K562 (cell line): ENCODE measurements at regions not wholly inside any gene's neighbourhood (a gene's known extent, or its start where the extent isn't known, plus 50 kb on each side); places are given as distances from the start of the nearest gene placed in this dataset.

ENCODE experiments used
- ATAC-seq: fragments of 200-7000 bp; cut with Tn5 transposase; 3 replicates; pipeline ENCODE4 v1.9.1; 2020; ENCODE audit warnings: moderate library complexity
- BruUV-seq: library from RNA; stranded (reverse); fragments of 400-500 nt; replicated peaks from 2 replicates; lab custom pipeline; 2021; lab: Mats Ljungman, UMichigan
- CTCF ChIA-PET: fragments of 300-600 bp; formaldehyde crosslinking; extraction: SDS; loops from one replicate; lab custom pipeline; 2021; ENCODE audit warnings: low intra/inter-chr PET ratio; lab: Yijun Ruan, JAX
- POLR2A ChIA-PET: fragments of 300-600, 350-650 bp; sonication (Branson Sonifier 250); formaldehyde crosslinking; extraction: SDS; loops from one replicate; lab custom pipeline; 2021; ENCODE audit warnings: antibody characterized with exemption, inconsistent platforms; lab: Yijun Ruan, JAX
- DNase-seq, 4 experiments: peaks; one replicate each; pipeline versions ENCODE4 v3.0.0 to v3.0.0-alpha.2; 2011 to 2018; ENCODE audit warnings: low spot score in 3 of 4, mixed read lengths in 3 of 4; ENCODE audit errors: extremely low read depth in 1 of 4
- FAIRE-seq: peaks from 2 replicates; lab custom pipeline; 2011; peaks lifted over from hg19 to GRCh38; lab: Jason Lieb, UNC
- H2AFZ ChIP-seq: 2 replicates; pipeline ENCODE4 v1.6.0; 2011; ENCODE audit warnings: low read depth, low read length, control low read depth, inconsistent platforms
- H3K27ac ChIP-seq: fragments of 200-600 bp; 3 replicates; pipeline ENCODE4 v1.8.0; 2011; ENCODE audit warnings: low read depth, mild to moderate bottlenecking, control low read depth, inconsistent platforms, low read length, moderate library complexity, mixed read lengths; ENCODE audit errors: extremely low read depth
- H3K27me3 ChIP-seq, 2 experiments: fragments of 300-600 bp in 1 of 2; 2 replicates in 1 of 2; 3 replicates in 1 of 2; pipeline versions ENCODE4 v1.6.0 to v1.8.0; 2011; ENCODE audit warnings: inconsistent platforms in 2 of 2, low read length in 2 of 2, mild to moderate bottlenecking in 1 of 2, mixed read lengths in 1 of 2, moderate library complexity in 1 of 2; ENCODE audit not compliant: control insufficient read depth in 2 of 2, insufficient read depth in 2 of 2
- H3K36me3 ChIP-seq: fragments of 300-600 bp; 3 replicates; pipeline ENCODE4 v1.8.0; 2011; ENCODE audit warnings: mild to moderate bottlenecking, low read length, inconsistent platforms; ENCODE audit not compliant: control insufficient read depth, insufficient read depth
- H3K4me1 ChIP-seq, 2 experiments: fragments of 200-600 bp in 1 of 2; replicated peaks in 1 of 2; 2 replicates in 1 of 2; 3 replicates in 1 of 2; pipeline versions ENCODE4 v1.5.1 to v1.8.0; 2011; ENCODE audit warnings: inconsistent platforms in 2 of 2, low read length in 2 of 2, mild to moderate bottlenecking in 1 of 2, mixed read lengths in 1 of 2, moderate library complexity in 1 of 2; ENCODE audit not compliant: control insufficient read depth in 2 of 2, insufficient read depth in 2 of 2
- H3K4me2 ChIP-seq: 2 replicates; pipeline ENCODE4 v1.6.1; 2011; ENCODE audit warnings: low read length, control low read depth, inconsistent platforms, mixed read lengths; ENCODE audit not compliant: insufficient read depth
- H3K4me3 ChIP-seq: fragments of 200-600 bp; sonication (generic), shearing (Covaris generic); 2 replicates; pipeline ENCODE4 v1.5.1; 2016; ENCODE audit warnings: control low read depth, inconsistent platforms
- H3K79me2 ChIP-seq: fragments of 200-600 bp; 3 replicates; pipeline ENCODE4 v1.8.0; 2011; ENCODE audit warnings: low read length, inconsistent platforms; ENCODE audit not compliant: control insufficient read depth, insufficient read depth
- H3K9ac ChIP-seq, 2 experiments: 2 replicates each; pipeline versions ENCODE4 v1.6.0 to v1.6.1; 2011; ENCODE audit warnings: low read depth in 2 of 2, low read length in 2 of 2, control low read depth in 1 of 2, inconsistent platforms in 1 of 2, mild to moderate bottlenecking in 1 of 2, mixed read lengths in 1 of 2; ENCODE audit not compliant: insufficient read depth in 1 of 2
- H3K9me1 ChIP-seq: one replicate; pipeline ENCODE4 v1.6.0; 2011; ENCODE audit warnings: inconsistent platforms, mild to moderate bottlenecking, low read length, moderate library complexity; ENCODE audit not compliant: control insufficient read depth, insufficient read depth
- H3K9me3 ChIP-seq: replicated peaks from 2 replicates; pipeline ENCODE4 v1.5.1; 2011; ENCODE audit warnings: low read depth, low read length, inconsistent platforms; ENCODE audit not compliant: control insufficient read depth, insufficient read depth
- H4K20me1 ChIP-seq: replicated peaks from 2 replicates; pipeline ENCODE4 v1.6.1; 2011; ENCODE audit warnings: low read length, inconsistent platforms, mixed read lengths; ENCODE audit not compliant: control insufficient read depth, insufficient read depth
- GABPA ChIP-seq: fragments of 200-800 bp; sonication (Bioruptor generic); conservative IDR thresholded peaks from 2 replicates; pipeline ENCODE4 v1.6.1; 2016; ENCODE audit warnings: low read depth, missing genetic modification characterization, missing compliant biosample characterization
- GABPB1 ChIP-seq: sonication (generic); formaldehyde crosslinking; IDR thresholded peaks from 2 replicates; pipeline ENCODE4 v1.8.0; 2022; ENCODE audit warnings: mild to moderate bottlenecking, missing genetic modification reagents
- MAX ChIP-seq: sonication (generic); formaldehyde crosslinking; IDR thresholded peaks from 2 replicates; pipeline ENCODE4 v1.9.0; 2022; ENCODE audit warnings: mild to moderate bottlenecking, missing genetic modification reagents
- MIER1 ChIP-seq: fragments of 450-650 bp; IDR thresholded peaks from 2 replicates; pipeline ENCODE4 v1.6.1; 2016; ENCODE audit warnings: antibody characterized with exemption, mild to moderate bottlenecking, low read depth
- NFYB ChIP-seq: IDR thresholded peaks from 2 replicates; pipeline ENCODE4 v1.6.1; 2011; ENCODE audit warnings: mild to moderate bottlenecking, moderate library complexity; ENCODE audit not compliant: insufficient read length; ENCODE audit errors: extremely low read depth
- NR0B1 ChIP-seq: fragments of 450-650 bp; IDR thresholded peaks from one replicate; pipeline ENCODE4 v1.6.1; 2018; ENCODE audit warnings: mild to moderate bottlenecking, moderate library complexity; ENCODE audit not compliant: partially characterized antibody
- RBM14 ChIP-seq: fragments of 200-400 bp; formaldehyde crosslinking; IDR thresholded peaks from 2 replicates; pipeline ENCODE4 v1.6.1; 2018; ENCODE audit warnings: low read depth, mild to moderate bottlenecking, low read length, moderate library complexity, borderline replicate concordance; ENCODE audit not compliant: insufficient read depth
- SETDB1 ChIP-seq: IDR thresholded peaks from one replicate; pipeline ENCODE4 v1.6.1; 2012; ENCODE audit warnings: low read length, control low read depth, inconsistent platforms
- SP2 ChIP-seq: IDR thresholded peaks from 2 replicates; pipeline ENCODE4 v1.6.1; 2011; ENCODE audit warnings: mild to moderate bottlenecking, low read depth, low read length, moderate library complexity; ENCODE audit not compliant: poor library complexity, severe bottlenecking; ENCODE audit errors: extremely low read depth
- SREBF1 ChIP-seq: fragments of 150-350 bp; IDR thresholded peaks from 2 replicates; pipeline ENCODE4 v1.6.1; 2014; ENCODE audit warnings: antibody characterized with exemption, low read depth, low read length, borderline replicate concordance
- WGBS: fragments of 100-300 bp; shearing (Covaris generic); methylation state at CpG from one replicate; pipeline ENCODE4 v1.1.6; 2016; ENCODE audit warnings: low coverage, mixed read lengths; ENCODE audit not compliant: insufficient coverage; ENCODE audit errors: missing lambda C conversion rate; 5-methylcytosine and 5-hydroxymethylcytosine counted together
- in situ Hi-C: fragments of 300-500 bp; cut with MboI; formaldehyde crosslinking; loops from 4 replicates; pipeline ENCODE4 v1.15.0; 2018; ENCODE audit warnings: inconsistent platforms, mixed read lengths
- intact Hi-C: fragments of 100-400 bp; cut with micrococcal nuclease; formaldehyde crosslinking; loops from 2 replicates; pipeline ENCODE4 v1.14.2; 2022
- TF ChIP-seq, protein P1 (sequence below): fragments of 450-650 bp; formaldehyde crosslinking; IDR thresholded peaks from 2 replicates; pipeline ENCODE4 v1.4.0; 2020; ENCODE audit warnings: mild to moderate bottlenecking, moderate library complexity
- TF ChIP-seq, protein P2 (sequence below): fragments of 450-650 bp; IDR thresholded peaks from 2 replicates; pipeline ENCODE4 v1.7.0; 2016; ENCODE audit warnings: borderline replicate concordance

DNA sequence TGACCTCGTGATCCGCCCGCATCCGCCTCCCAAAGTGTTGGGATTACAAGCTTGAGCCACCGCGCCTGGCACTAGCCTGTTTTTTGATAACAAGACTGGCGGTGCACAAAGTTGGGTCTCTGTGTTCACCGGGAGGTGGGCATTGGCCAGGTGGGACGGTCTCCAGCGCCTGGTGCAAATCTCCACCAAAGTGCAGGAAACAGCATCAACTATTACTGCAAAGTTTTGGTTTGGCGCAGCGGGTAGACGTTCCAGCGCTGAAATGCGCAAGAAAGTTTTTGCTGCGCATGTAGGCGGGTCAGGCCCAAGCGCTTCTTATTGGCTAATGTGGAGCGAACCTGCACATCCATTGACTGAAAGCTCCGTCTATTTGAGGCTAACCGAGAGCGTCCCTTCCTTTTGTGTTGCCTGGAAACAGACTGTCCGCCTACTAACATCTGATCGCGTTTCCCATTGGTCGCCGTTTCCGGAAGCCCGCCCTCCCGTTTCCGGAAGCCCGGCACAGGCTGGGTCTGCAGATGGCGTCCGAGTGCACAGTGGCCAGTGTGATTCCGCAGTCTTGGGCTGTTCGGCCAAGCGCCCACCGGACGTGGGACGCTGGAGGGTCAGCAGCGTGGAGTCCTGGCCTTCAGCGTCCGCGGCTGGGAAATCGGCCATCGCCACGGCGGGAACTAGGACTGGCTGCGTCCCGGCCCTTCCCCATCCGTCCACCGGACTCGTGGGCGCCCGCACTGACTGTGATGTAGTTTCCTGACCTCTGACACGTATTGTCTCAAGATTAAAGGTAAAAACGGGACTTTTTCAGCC is 53.3 kb upstream of the ZNF527 start:
- FAIRE-seq (no peak), ATAC-seq (no peak), DNase-seq (peak in 2 of 4 experiments; percentile 7 to 11)
- H3K27ac ChIP-seq = no peak overlapping the region
- no peaks in the 10 kb centered on the region for H4K20me1 ChIP-seq
- ChIA-PET POLR2A (no interaction called here), CTCF (no interaction called here)
- no peaks in the 10 kb centered on the region for H3K27me3 ChIP-seq
- H3K9me3 ChIP-seq = no peaks in the 10 kb centered on the region
- H3K4me1 ChIP-seq = no peaks in the 10 kb centered on the region
- no peaks in the 10 kb centered on the region for H3K9me1 ChIP-seq
- WGBS = 15% methylated on average over 50 of the region's 57 CpGs
- no peak overlapping the region for H3K9ac ChIP-seq
- no peaks in the 10 kb centered on the region for H3K36me3 ChIP-seq
- H3K4me2 ChIP-seq = no peak overlapping the region; the same call in 1 of the 2 replicates
- intact Hi-C loops = no loop called here
- no peak overlapping the region for H2AFZ ChIP-seq
- BruUV-seq = no TSS peak
- H3K4me3 ChIP-seq = peak overlapping the region; percentile 10; the same call in 1 of the 2 replicates
- in situ Hi-C loops = no loop called here
- no peaks in the 10 kb centered on the region for H3K79me2 ChIP-seq
- TF ChIP-seq MAX (CRISPR knock-in tag) (no peak), GABPB1 (CRISPR knock-in tag) (no peak), SREBF1 (no peak), NFYB (peak; percentile 11), SETDB1 (no peak), MIER1 (no peak), GABPA (tag) (peak; percentile 28; the same call in 1 of the 2 replicates), NR0B1 (no peak), RBM14 (no peak), SP2 (no peak)
- TF ChIP-seq, protein P1, sequence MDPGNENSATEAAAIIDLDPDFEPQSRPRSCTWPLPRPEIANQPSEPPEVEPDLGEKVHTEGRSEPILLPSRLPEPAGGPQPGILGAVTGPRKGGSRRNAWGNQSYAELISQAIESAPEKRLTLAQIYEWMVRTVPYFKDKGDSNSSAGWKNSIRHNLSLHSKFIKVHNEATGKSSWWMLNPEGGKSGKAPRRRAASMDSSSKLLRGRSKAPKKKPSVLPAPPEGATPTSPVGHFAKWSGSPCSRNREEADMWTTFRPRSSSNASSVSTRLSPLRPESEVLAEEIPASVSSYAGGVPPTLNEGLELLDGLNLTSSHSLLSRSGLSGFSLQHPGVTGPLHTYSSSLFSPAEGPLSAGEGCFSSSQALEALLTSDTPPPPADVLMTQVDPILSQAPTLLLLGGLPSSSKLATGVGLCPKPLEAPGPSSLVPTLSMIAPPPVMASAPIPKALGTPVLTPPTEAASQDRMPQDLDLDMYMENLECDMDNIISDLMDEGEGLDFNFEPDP (CRISPR knock-in tag) = no peak
- TF ChIP-seq, protein P2, sequence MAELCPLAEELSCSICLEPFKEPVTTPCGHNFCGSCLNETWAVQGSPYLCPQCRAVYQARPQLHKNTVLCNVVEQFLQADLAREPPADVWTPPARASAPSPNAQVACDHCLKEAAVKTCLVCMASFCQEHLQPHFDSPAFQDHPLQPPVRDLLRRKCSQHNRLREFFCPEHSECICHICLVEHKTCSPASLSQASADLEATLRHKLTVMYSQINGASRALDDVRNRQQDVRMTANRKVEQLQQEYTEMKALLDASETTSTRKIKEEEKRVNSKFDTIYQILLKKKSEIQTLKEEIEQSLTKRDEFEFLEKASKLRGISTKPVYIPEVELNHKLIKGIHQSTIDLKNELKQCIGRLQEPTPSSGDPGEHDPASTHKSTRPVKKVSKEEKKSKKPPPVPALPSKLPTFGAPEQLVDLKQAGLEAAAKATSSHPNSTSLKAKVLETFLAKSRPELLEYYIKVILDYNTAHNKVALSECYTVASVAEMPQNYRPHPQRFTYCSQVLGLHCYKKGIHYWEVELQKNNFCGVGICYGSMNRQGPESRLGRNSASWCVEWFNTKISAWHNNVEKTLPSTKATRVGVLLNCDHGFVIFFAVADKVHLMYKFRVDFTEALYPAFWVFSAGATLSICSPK = no peak
